Breast epithelium (tissue), 4 donors: ENCODE measurements at regions not wholly inside any gene's neighbourhood (a gene's known extent, or its start where the extent isn't known, plus 50 kb on each side); places are given as distances from the start of the nearest gene placed in this dataset.

Experiments used
- DNase-seq, 2 donors: peaks; one replicate each; pipeline ENCODE4 v3.0.0-alpha.2; 2019; ENCODE audit warnings: low spot score in 2 of 2
- H3K27ac ChIP-seq, 2 donors: fragments of 200-600 bp; sonication (generic) in 1 of 2; one replicate each; pipeline ENCODE4 v1.5.1; 2016 to 2019; ENCODE audit warnings: mild to moderate bottlenecking in 1 of 2
- H3K27me3 ChIP-seq, 2 donors: fragments of 200-600 bp; sonication (generic) in 1 of 2; one replicate each; pipeline versions ENCODE4 v1.5.1 to v1.6.0; 2017 to 2019; ENCODE audit warnings: control low read depth in 1 of 2, mild to moderate bottlenecking in 1 of 2
- H3K36me3 ChIP-seq: fragments of 200-600 bp; one replicate; pipeline ENCODE4 v1.5.1; 2019
- H3K4me1 ChIP-seq, 2 donors: fragments of 200-600 bp; sonication (generic); one replicate each; pipeline ENCODE4 v1.5.1; 2016 to 2019; ENCODE audit warnings: control low read depth in 1 of 2
- H3K4me3 ChIP-seq, 3 donors: fragments of 200-600 bp; sonication (generic); 1 replicate in 2 of 3; 2 replicates in 1 of 3; pipeline ENCODE4 v1.5.1; 2016 to 2019; ENCODE audit warnings: mild to moderate bottlenecking in 3 of 3, moderate library complexity in 2 of 3
- H3K9me3 ChIP-seq, 2 donors: fragments of 200-600 bp; sonication (generic) in 1 of 2; one replicate each; pipeline ENCODE4 v1.5.1; 2016 to 2019; ENCODE audit warnings: control low read depth in 1 of 2
- CTCF ChIP-seq, 3 donors: fragments of 450-650 bp; IDR thresholded peaks; one replicate each; pipeline ENCODE4 v1.5.1; 2016 to 2017; ENCODE audit warnings: antibody characterized with exemption in 3 of 3, mild to moderate bottlenecking in 3 of 3, moderate library complexity in 3 of 3
- POLR2A ChIP-seq: fragments of 450-650 bp; IDR thresholded peaks from one replicate; pipeline ENCODE4 v1.6.1; 2016; ENCODE audit warnings: antibody characterized with exemption, mild to moderate bottlenecking, moderate library complexity
- POLR2AphosphoS5 ChIP-seq, 3 donors: sonication (generic); formaldehyde crosslinking; IDR thresholded peaks; one replicate each; pipeline ENCODE4 v1.6.1; 2017; ENCODE audit warnings: antibody characterized with exemption in 3 of 3
- intact Hi-C: fragments of 100-400 bp; cut with DNase I; formaldehyde crosslinking; loops from one replicate; pipeline ENCODE4 v1.15.1; 2023; ENCODE audit warnings: low total_unique reads

- Histone ChIP-seq H3K4me1 (no peaks in the 10 kb centered on the region), H3K9me3 (no peaks in the 10 kb centered on the region), H3K4me3 (no peak overlapping the region), H3K36me3 (no peaks in the 10 kb centered on the region), H3K27ac (no peak overlapping the region), H3K27me3 (no peaks in the 10 kb centered on the region)
- TF ChIP-seq POLR2A (no peak), CTCF (IDR thresholded peaks at IDR 0.05) (no peak), POLR2AphosphoS5 (IDR thresholded peaks at IDR 0.05) (no peak)
- DNase-seq = no peak
- intact Hi-C loops = no loop called here
Observed at GRCh38 chr11:91798240-91798639, 426.4 kb upstream of the FAT3 start.

- Histone ChIP-seq H3K27ac (no peak overlapping the region), H3K36me3 (no peaks in the 10 kb centered on the region), H3K4me1 (no peaks in the 10 kb centered on the region), H3K27me3 (no peaks in the 10 kb centered on the region), H3K4me3 (no peak overlapping the region), H3K9me3 (no peaks in the 10 kb centered on the region)
- TF ChIP-seq CTCF (IDR thresholded peaks at IDR 0.05) (no peak), POLR2A (no peak), POLR2AphosphoS5 (IDR thresholded peaks at IDR 0.05) (no peak)
- intact Hi-C loops = no loop called here
- no peak for DNase-seq
Observed at GRCh38 chr11:91796999-91797398, 427.6 kb upstream of the FAT3 start.

- Histone ChIP-seq H3K27me3 (no peaks in the 10 kb centered on the region), H3K9me3 (no peaks in the 10 kb centered on the region), H3K4me3 (no peak overlapping the region), H3K36me3 (no peaks in the 10 kb centered on the region), H3K4me1 (no peaks in the 10 kb centered on the region), H3K27ac (no peak overlapping the region)
- no peak for TF ChIP-seq CTCF (IDR thresholded peaks at IDR 0.05)
- TF ChIP-seq POLR2A = no peak
- no peak for TF ChIP-seq POLR2AphosphoS5 (IDR thresholded peaks at IDR 0.05)
- intact Hi-C loops = no loop called here
- no peak for DNase-seq
Observed at GRCh38 chr11:91795139-91795887, 429.3 kb upstream of the FAT3 start.

GRCh38 chr11:91794146-91794545, 430.5 kb upstream of the FAT3 start:
- TF ChIP-seq POLR2AphosphoS5 (IDR thresholded peaks at IDR 0.05) = no peak
- intact Hi-C loops = no loop called here

GRCh38 chr11:91792779-91793262, 431.8 kb upstream of the FAT3 start:
- Histone ChIP-seq H3K4me3 (no peak overlapping the region), H3K4me1 (no peaks in the 10 kb centered on the region), H3K36me3 (no peaks in the 10 kb centered on the region), H3K9me3 (no peaks in the 10 kb centered on the region), H3K27me3 (no peaks in the 10 kb centered on the region), H3K27ac (no peak overlapping the region)
- no peak for TF ChIP-seq CTCF (IDR thresholded peaks at IDR 0.05)
- no peak for TF ChIP-seq POLR2A
- TF ChIP-seq POLR2AphosphoS5 (IDR thresholded peaks at IDR 0.05) = no peak
- DNase-seq = no peak
- intact Hi-C loops = no loop called here

More at GRCh38 chr11:91794146-91794545, 430.5 kb upstream of the FAT3 start:
- no peaks in the 10 kb centered on the region for H3K27me3 ChIP-seq
- H3K4me3 ChIP-seq = no peak overlapping the region
- no peaks in the 10 kb centered on the region for H3K4me1 ChIP-seq
- no peaks in the 10 kb centered on the region for H3K36me3 ChIP-seq
- no peak overlapping the region for H3K27ac ChIP-seq
- no peaks in the 10 kb centered on the region for H3K9me3 ChIP-seq
- DNase-seq = no peak
